ENCODE measurements at regions not wholly inside any gene's neighbourhood (a gene's known extent, or its start where the extent isn't known, plus 50 kb on each side); places are given as distances from the start of the nearest gene placed in this dataset.

DNA sequence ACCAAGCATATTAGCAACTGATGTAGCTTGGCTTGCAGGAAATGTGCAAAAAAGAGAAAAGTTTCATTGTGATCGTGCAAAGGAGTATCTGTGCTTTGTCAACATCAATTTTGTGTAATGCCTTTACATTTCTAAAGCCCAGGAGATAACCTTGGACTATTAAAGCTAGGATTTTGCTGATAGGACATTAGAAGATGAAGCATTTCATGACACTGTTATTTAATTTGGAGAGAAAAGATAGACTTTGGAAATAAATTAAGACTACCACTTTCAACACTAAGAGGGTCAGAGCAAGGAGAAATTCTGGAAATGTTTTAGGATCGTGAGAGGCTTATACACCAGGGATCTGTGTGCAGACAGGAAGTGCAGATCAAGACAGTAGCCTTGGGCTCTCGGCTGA is 120.6 kb upstream of the MID1 start:
- Histone ChIP-seq H3K36me3 (no peaks in the 10 kb centered on the region), H3K9me3 (no peaks in the 10 kb centered on the region), H3K27me3 (no peaks in the 10 kb centered on the region), H3K4me3 (no peak overlapping the region), H3K27ac (no peak overlapping the region), H3K4me1 (no peaks in the 10 kb centered on the region)
- intact Hi-C loops (cut with DNase I): no loop called here
- no peak for ATAC-seq
- TF ChIP-seq CTCF (IDR thresholded peaks at IDR 0.05): no peak
- no peak for DNase-seq

DNA sequence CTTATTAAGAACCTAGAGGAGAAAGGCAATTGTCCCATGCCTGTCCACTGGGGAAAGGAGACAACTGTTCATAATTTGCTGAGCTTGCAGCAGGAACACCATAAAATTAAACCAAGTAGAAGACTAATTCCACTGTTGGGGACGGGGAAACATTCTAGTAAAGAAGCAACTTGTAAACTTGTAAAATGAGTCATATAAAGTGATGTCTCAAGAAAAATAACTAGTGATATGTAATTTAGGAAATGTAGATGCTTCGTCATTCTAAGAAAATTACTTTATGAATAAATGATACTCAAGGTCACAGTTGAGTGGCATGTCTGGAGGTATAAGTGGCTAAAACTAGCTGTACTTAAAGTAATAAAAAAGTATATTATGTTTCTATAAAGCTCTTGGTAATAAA is 121.2 kb upstream of the MID1 start:
- no peaks in the 10 kb centered on the region for H3K36me3 ChIP-seq
- H3K9me3 ChIP-seq: no peaks in the 10 kb centered on the region
- DNase-seq (no peak), ATAC-seq (no peak)
- no peaks in the 10 kb centered on the region for H3K4me1 ChIP-seq
- no peak for TF ChIP-seq CTCF (IDR thresholded peaks at IDR 0.05)
- no peak overlapping the region for H3K4me3 ChIP-seq
- no peaks in the 10 kb centered on the region for H3K27me3 ChIP-seq
- no peak overlapping the region for H3K27ac ChIP-seq
- intact Hi-C loops (cut with DNase I): no loop called here

- DNase-seq (no peak), ATAC-seq (no peak)
- Histone ChIP-seq H3K27me3 (no peaks in the 10 kb centered on the region), H3K9me3 (no peaks in the 10 kb centered on the region), H3K4me3 (no peak overlapping the region), H3K36me3 (no peaks in the 10 kb centered on the region), H3K27ac (no peak overlapping the region), H3K4me1 (no peaks in the 10 kb centered on the region)
- intact Hi-C loops (cut with DNase I): no loop called here
- no peak for TF ChIP-seq CTCF (IDR thresholded peaks at IDR 0.05)
Observed at GRCh38 chrX:10743476-10743875, 123.1 kb upstream of the MID1 start.

DNA sequence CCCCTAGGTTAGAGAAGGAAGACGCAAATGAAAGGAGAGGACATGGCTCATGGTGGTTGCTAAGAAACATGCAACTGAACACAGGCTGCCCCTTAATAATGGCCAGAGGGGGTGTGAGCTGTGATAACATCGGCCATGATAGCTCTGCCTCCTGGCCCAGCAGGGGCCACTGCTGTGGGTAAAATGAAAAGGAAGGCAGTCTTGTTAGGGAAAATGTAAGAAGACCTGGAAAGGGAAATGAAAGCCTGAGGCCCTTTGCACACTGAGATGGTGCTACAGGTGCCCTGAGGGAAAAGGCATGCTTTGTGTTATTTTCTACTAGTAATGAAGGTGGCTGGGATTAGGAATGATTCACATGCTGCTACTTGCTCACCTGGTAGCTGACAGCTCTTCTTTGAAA is 123.6 kb upstream of the MID1 start:
- no peak for TF ChIP-seq CTCF (IDR thresholded peaks at IDR 0.05)
- ATAC-seq: no peak

GRCh38 chrX:10747975-10748374 is 127.6 kb upstream of the MID1 start:
- H3K27me3 ChIP-seq: no peaks in the 10 kb centered on the region
- no peak for TF ChIP-seq CTCF (IDR thresholded peaks at IDR 0.05)
- H3K36me3 ChIP-seq: no peaks in the 10 kb centered on the region
- DNase-seq (no peak), ATAC-seq (no peak)
- H3K4me3 ChIP-seq: no peak overlapping the region
- H3K9me3 ChIP-seq: no peaks in the 10 kb centered on the region
- H3K4me1 ChIP-seq: no peaks in the 10 kb centered on the region
- H3K27ac ChIP-seq: no peak overlapping the region
- intact Hi-C loops (cut with DNase I): no loop called here

More for the DNA sequence above, 123.6 kb upstream of the MID1 start:
- Histone ChIP-seq H3K36me3 (no peaks in the 10 kb centered on the region), H3K9me3 (no peaks in the 10 kb centered on the region), H3K27me3 (no peaks in the 10 kb centered on the region), H3K27ac (no peak overlapping the region), H3K4me3 (no peak overlapping the region), H3K4me1 (no peaks in the 10 kb centered on the region)
- intact Hi-C loops (cut with DNase I): no loop called here
- no peak for DNase-seq

DNA sequence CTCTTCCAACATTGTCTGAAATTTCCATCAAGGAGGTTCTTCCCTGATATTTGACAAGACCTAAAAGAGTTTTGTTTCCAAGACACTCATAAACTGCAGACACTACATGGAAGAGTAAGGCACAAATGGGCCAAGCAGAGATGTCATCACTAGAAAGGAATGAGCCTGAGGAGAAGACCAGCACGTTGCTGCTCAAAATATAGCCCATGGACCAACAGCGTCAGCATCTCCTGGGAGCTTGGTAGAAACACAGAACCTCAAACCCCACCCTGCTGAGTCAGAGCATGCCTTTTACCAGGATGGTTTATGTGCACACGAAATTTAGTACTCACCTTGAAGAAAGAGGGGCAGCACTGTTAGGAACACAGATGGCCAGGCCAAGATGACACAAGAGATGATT is 128.7 kb upstream of the MID1 start:
- H3K27me3 ChIP-seq: no peaks in the 10 kb centered on the region
- no peak for ATAC-seq
- intact Hi-C loops (cut with DNase I): no loop called here
- no peak overlapping the region for H3K27ac ChIP-seq
- no peak for TF ChIP-seq CTCF (IDR thresholded peaks at IDR 0.05)
- H3K36me3 ChIP-seq: no peaks in the 10 kb centered on the region
- H3K4me1 ChIP-seq: no peaks in the 10 kb centered on the region
- no peaks in the 10 kb centered on the region for H3K9me3 ChIP-seq
- H3K4me3 ChIP-seq: no peak overlapping the region
- no peak for DNase-seq
